Endodermal cell (in vitro differentiated cells): ENCODE measurements at regions not wholly inside any gene's neighbourhood (a gene's known extent, or its start where the extent isn't known, plus 50 kb on each side); places are given as distances from the start of the nearest gene placed in this dataset.

Source experiments
- DNase-seq: peaks from one replicate; pipeline ENCODE4 v3.0.0-alpha.2; 2017
- H3K27ac ChIP-seq: 2 replicates; pipeline ENCODE4 v1.5.1; 2013; ENCODE audit warnings: mild to moderate bottlenecking, low read depth, low read length, moderate library complexity
- H3K27me3 ChIP-seq: 2 replicates; pipeline ENCODE4 v1.6.1; 2013; ENCODE audit warnings: mild to moderate bottlenecking, low read length, moderate library complexity; ENCODE audit not compliant: insufficient read depth, control insufficient read depth, poor library complexity, severe bottlenecking
- H3K36me3 ChIP-seq: 2 replicates; pipeline ENCODE4 v1.7.0; 2013; ENCODE audit warnings: mild to moderate bottlenecking, low read length, moderate library complexity; ENCODE audit not compliant: control insufficient read depth, insufficient read depth
- H3K4me1 ChIP-seq: one replicate; pipeline ENCODE4 v1.7.0; 2013; ENCODE audit warnings: low read length; ENCODE audit not compliant: control insufficient read depth, insufficient read depth
- H3K4me3 ChIP-seq: 2 replicates; pipeline ENCODE4 v1.5.1; 2013; ENCODE audit warnings: mild to moderate bottlenecking, low read length, moderate library complexity
- H3K9ac ChIP-seq: 2 replicates; pipeline ENCODE4 v1.6.1; 2013; ENCODE audit warnings: mild to moderate bottlenecking, low read length, moderate library complexity; ENCODE audit not compliant: poor library complexity, severe bottlenecking; ENCODE audit errors: extremely low read depth
- H3K9me3 ChIP-seq: 2 replicates; pipeline ENCODE4 v1.6.1; 2013; ENCODE audit warnings: mild to moderate bottlenecking, low read length, moderate library complexity; ENCODE audit not compliant: control insufficient read depth
- H3K27ac Mint-ChIP-seq: 2 replicates; pipeline ENCODE4 v1.8.0; 2020; ENCODE audit warnings: mixed read lengths
- H3K27me3 Mint-ChIP-seq: 2 replicates; pipeline ENCODE4 v1.8.0; 2021; ENCODE audit warnings: mild to moderate bottlenecking, mixed read lengths; ENCODE audit not compliant: insufficient read depth
- H3K36me3 Mint-ChIP-seq: 2 replicates; pipeline ENCODE4 v1.8.0; 2020; ENCODE audit warnings: low read depth, mixed read lengths
- H3K4me1 Mint-ChIP-seq: 2 replicates; pipeline ENCODE4 v1.8.0; 2020; ENCODE audit warnings: mixed read lengths
- H3K4me3 Mint-ChIP-seq: 2 replicates; pipeline ENCODE4 v1.8.0; 2020; ENCODE audit warnings: mild to moderate bottlenecking, moderate library complexity, mixed read lengths
- H3K9me3 Mint-ChIP-seq: 2 replicates; pipeline ENCODE4 v1.8.0; 2020; ENCODE audit warnings: mild to moderate bottlenecking, mixed read lengths
- CTCF ChIP-seq: fragments of 200-600 bp; sonication (generic); conservative IDR thresholded peaks from 2 replicates; pipeline ENCODE4 v1.5.0; 2021; ENCODE audit warnings: antibody characterized with exemption, mild to moderate bottlenecking
- WGBS, 2 experiments: methylation state at CpG; one replicate each; pipeline versions ENCODE4 v1.1.5 to v1.1.7; 2013; ENCODE audit warnings: missing lambda C conversion rate in 2 of 2, mixed read lengths in 1 of 2; ENCODE audit not compliant: insufficient coverage in 1 of 2, insufficient read length in 1 of 2; 5-methylcytosine and 5-hydroxymethylcytosine counted together

- no peak overlapping the region for H3K4me3 ChIP-seq
- H3K27me3 ChIP-seq: no peaks in the 10 kb centered on the region
- WGBS, 2 experiments: 100% methylated on average over 1 of the region's 1 CpG; no CpG with 5 or more reads in 1 of the 2 experiments
- no peaks in the 10 kb centered on the region for H3K27me3 Mint-ChIP-seq
- no peak for TF ChIP-seq CTCF
- DNase-seq: no peak
- no peaks in the 10 kb centered on the region for H3K36me3 Mint-ChIP-seq
- no peaks in the 10 kb centered on the region for H3K4me1 Mint-ChIP-seq
- no peaks in the 10 kb centered on the region for H3K9me3 ChIP-seq
- H3K9ac ChIP-seq: no peak overlapping the region
- no peaks in the 10 kb centered on the region for H3K4me1 ChIP-seq
- H3K27ac ChIP-seq: no peak overlapping the region
- H3K4me3 Mint-ChIP-seq: no peak overlapping the region
- no peak overlapping the region for H3K27ac Mint-ChIP-seq
- H3K36me3 ChIP-seq: no peaks in the 10 kb centered on the region
- no peaks in the 10 kb centered on the region for H3K9me3 Mint-ChIP-seq
Observed at GRCh38 chr4:145414841-145415240, 66.8 kb upstream of the SMAD1 start.

GRCh38 chr4:145414226-145414625 lies 67.4 kb upstream of the SMAD1 start:
- no peak overlapping the region for H3K27ac Mint-ChIP-seq
- no peaks in the 10 kb centered on the region for H3K27me3 Mint-ChIP-seq
- Histone ChIP-seq H3K9ac (no peak overlapping the region), H3K36me3 (no peaks in the 10 kb centered on the region), H3K4me3 (no peak overlapping the region), H3K27me3 (no peaks in the 10 kb centered on the region), H3K9me3 (no peaks in the 10 kb centered on the region), H3K27ac (no peak overlapping the region), H3K4me1 (no peaks in the 10 kb centered on the region)
- no peaks in the 10 kb centered on the region for H3K36me3 Mint-ChIP-seq
- 90% methylated on average over 1 of the region's 1 CpG; no CpG with 5 or more reads in 1 of the 2 experiments for WGBS, 2 experiments
- no peaks in the 10 kb centered on the region for H3K9me3 Mint-ChIP-seq
- no peak overlapping the region for H3K4me3 Mint-ChIP-seq
- DNase-seq: no peak
- no peaks in the 10 kb centered on the region for H3K4me1 Mint-ChIP-seq
- TF ChIP-seq CTCF: no peak

GRCh38 chr4:145406970-145407369 lies 74.7 kb upstream of the SMAD1 start:
- no peak for TF ChIP-seq CTCF
- Histone ChIP-seq H3K36me3 (no peaks in the 10 kb centered on the region), H3K4me1 (no peaks in the 10 kb centered on the region), H3K4me3 (no peak overlapping the region), H3K9ac (no peak overlapping the region), H3K9me3 (no peaks in the 10 kb centered on the region), H3K27ac (no peak overlapping the region), H3K27me3 (no peaks in the 10 kb centered on the region)
- Mint-ChIP-seq H3K9me3 (peaks cover 7% of the 10 kb centered on the region), H3K4me3 (no peak overlapping the region), H3K27ac (no peak overlapping the region), H3K4me1 (no peaks in the 10 kb centered on the region), H3K36me3 (no peaks in the 10 kb centered on the region), H3K27me3 (peaks cover 2% of the 10 kb centered on the region)
- DNase-seq: no peak
